H1 (cell line): ENCODE measurements at regions not wholly inside any gene's neighbourhood (a gene's known extent, or its start where the extent isn't known, plus 50 kb on each side); places are given as distances from the start of the nearest gene placed in this dataset.

ENCODE experiments used
- CTCF ChIA-PET: fragments of 300-600 bp; sonication (Branson Sonifier 250); formaldehyde crosslinking; loops from one replicate; lab custom pipeline; 2021; ENCODE audit not compliant: partially characterized antibody; lab: Charles Lee
- POLR2A ChIA-PET: fragments of 300-600 bp; sonication (Branson Sonifier 250); formaldehyde crosslinking; loops from one replicate; lab custom pipeline; 2021; ENCODE audit warnings: inconsistent platforms; ENCODE audit not compliant: partially characterized antibody; lab: Charles Lee
- DNase-seq, 2 experiments: peaks; one replicate each; pipeline versions ENCODE4 v3.0.0 to v3.0.0-alpha.2; 2010 to 2022; ENCODE audit warnings: low spot score in 2 of 2, low read depth in 1 of 2, mixed read lengths in 1 of 2
- FAIRE-seq: peaks from 2 replicates; lab custom pipeline; 2011; peaks lifted over from hg19 to GRCh38; lab: Jason Lieb, UNC
- H2AFZ ChIP-seq: 2 replicates; pipeline ENCODE4 v1.8.1; 2012; ENCODE audit warnings: low read length, inconsistent platforms
- H2AK5ac ChIP-seq: 2 replicates; pipeline ENCODE4 v1.6.1; 2013; ENCODE audit warnings: low read depth, low read length
- H2BK120ac ChIP-seq: replicated peaks from 2 replicates; pipeline ENCODE3; 2013; ENCODE audit warnings: low read depth, low read length, inconsistent platforms
- H2BK12ac ChIP-seq: 2 replicates; pipeline ENCODE4 v1.6.1; 2013; ENCODE audit warnings: low read depth, low read length
- H2BK15ac ChIP-seq: 2 replicates; pipeline ENCODE4 v1.6.1; 2013; ENCODE audit warnings: low read length
- H2BK20ac ChIP-seq: 2 replicates; pipeline ENCODE4 v1.6.1; 2013; ENCODE audit warnings: low read length
- H2BK5ac ChIP-seq: 2 replicates; pipeline ENCODE4 v1.6.1; 2013; ENCODE audit warnings: low read depth, low read length
- H3K14ac ChIP-seq: 2 replicates; pipeline ENCODE4 v1.6.1; 2013; ENCODE audit warnings: inconsistent platforms; ENCODE audit not compliant: insufficient read length
- H3K18ac ChIP-seq: 2 replicates; pipeline ENCODE4 v1.6.1; 2013; ENCODE audit warnings: low read length; ENCODE audit errors: extremely low read depth
- H3K23ac ChIP-seq: 2 replicates; pipeline ENCODE4 v1.6.1; 2013; ENCODE audit warnings: inconsistent platforms; ENCODE audit not compliant: insufficient read length
- H3K23me2 ChIP-seq: 2 replicates; pipeline ENCODE4 v1.6.1; 2013; ENCODE audit warnings: low read depth, low read length
- H3K27ac ChIP-seq: 2 replicates; pipeline ENCODE4 v1.6.1; 2011; ENCODE audit warnings: low read depth, low read length, inconsistent platforms
- H3K27me3 ChIP-seq, 4 experiments: replicated peaks in 1 of 4; 1 replicate in 1 of 4; 2 replicates in 3 of 4; pipeline versions ENCODE4 v1.6.1 to v1.8.1; 2011 to 2013; ENCODE audit warnings: low read length in 3 of 4, mild to moderate bottlenecking in 3 of 4, inconsistent platforms in 2 of 4, mixed read lengths in 2 of 4, moderate library complexity in 1 of 4; ENCODE audit not compliant: control insufficient read depth in 3 of 4, insufficient read depth in 3 of 4; ENCODE audit errors: extremely low read depth in 1 of 4
- H3K36me3 ChIP-seq, 4 experiments: 2 replicates each; pipeline versions ENCODE4 v1.6.1 to v1.8.1; 2011 to 2013; ENCODE audit warnings: mild to moderate bottlenecking in 4 of 4, low read length in 3 of 4, moderate library complexity in 2 of 4, control low read depth in 1 of 4, inconsistent platforms in 1 of 4; ENCODE audit not compliant: insufficient read depth in 4 of 4, control insufficient read depth in 2 of 4
- H3K4ac ChIP-seq: replicated peaks from 2 replicates; pipeline ENCODE3; 2013; ENCODE audit warnings: low read length, low read depth, mixed read lengths, inconsistent platforms; ENCODE audit not compliant: insufficient read length
- H3K4me1 ChIP-seq, 4 experiments: replicated peaks in 1 of 4; 1 replicate in 1 of 4; 2 replicates in 3 of 4; pipeline versions ENCODE4 v1.6.1 to v1.8.1; 2011 to 2013; ENCODE audit warnings: low read length in 3 of 4, inconsistent platforms in 2 of 4, mixed read lengths in 1 of 4; ENCODE audit not compliant: insufficient read depth in 4 of 4, control insufficient read depth in 3 of 4
- H3K4me2 ChIP-seq, 2 experiments: 2 replicates each; pipeline versions ENCODE4 v1.6.1 to v1.8.1; 2011 to 2013; ENCODE audit warnings: low read depth in 2 of 2, low read length in 2 of 2, control low read depth in 1 of 2, inconsistent platforms in 1 of 2, mild to moderate bottlenecking in 1 of 2; ENCODE audit not compliant: insufficient read depth in 1 of 2
- H3K4me3 ChIP-seq, 4 experiments: fragments of 200-600, 300-600 bp in 1 of 4; sonication (generic), shearing (Covaris generic), sonication (Bioruptor Twin) in 1 of 4; 2 replicates each; pipeline versions ENCODE4 v1.5.1 to v1.8.1; 2011 to 2016; ENCODE audit warnings: low read length in 4 of 4, low read depth in 3 of 4, control low read depth in 2 of 4, inconsistent platforms in 2 of 4, mild to moderate bottlenecking in 2 of 4, mixed read lengths in 1 of 4, moderate library complexity in 1 of 4; ENCODE audit not compliant: insufficient read depth in 2 of 4; ENCODE audit errors: extremely low read depth in 1 of 4
- H3K56ac ChIP-seq: replicated peaks from 2 replicates; pipeline ENCODE3; 2013; ENCODE audit warnings: low read depth, mild to moderate bottlenecking, mixed read lengths, low read length, inconsistent platforms; ENCODE audit not compliant: insufficient read length
- H3K79me1 ChIP-seq: 2 replicates; pipeline ENCODE4 v1.6.1; 2013; ENCODE audit warnings: low read depth, low read length, control low read depth
- H3K79me2 ChIP-seq, 2 experiments: 2 replicates each; pipeline versions ENCODE4 v1.6.1 to v1.8.1; 2012 to 2013; ENCODE audit warnings: low read length in 2 of 2, mild to moderate bottlenecking in 2 of 2, inconsistent platforms in 1 of 2; ENCODE audit not compliant: insufficient read depth in 2 of 2, control insufficient read depth in 1 of 2
- H3K9ac ChIP-seq, 4 experiments: replicated peaks in 1 of 4; 1 replicate in 1 of 4; 2 replicates in 3 of 4; pipeline versions ENCODE4 v1.6.1 to v1.8.1; 2011 to 2013; ENCODE audit warnings: low read depth in 3 of 4, low read length in 3 of 4, control low read depth in 2 of 4, mild to moderate bottlenecking in 2 of 4, moderate library complexity in 2 of 4, inconsistent platforms in 1 of 4; ENCODE audit errors: extremely low read depth in 1 of 4
- H3K9me3 ChIP-seq, 2 experiments: 2 replicates each; pipeline versions ENCODE4 v1.6.1 to v1.8.1; 2012 to 2013; ENCODE audit warnings: mild to moderate bottlenecking in 2 of 2, moderate library complexity in 2 of 2, control low read depth in 1 of 2, inconsistent platforms in 1 of 2, low read depth in 1 of 2, low read length in 1 of 2, mixed read lengths in 1 of 2; ENCODE audit not compliant: insufficient read depth in 2 of 2
- H4K20me1 ChIP-seq, 2 experiments: replicated peaks in 1 of 2; 2 replicates each; pipeline versions ENCODE3 to v1.8.1; 2011 to 2013; ENCODE audit warnings: inconsistent platforms in 2 of 2, low read length in 2 of 2, mild to moderate bottlenecking in 1 of 2; ENCODE audit not compliant: insufficient read depth in 2 of 2, control insufficient read depth in 1 of 2
- H4K5ac ChIP-seq: 2 replicates; pipeline ENCODE4 v1.6.1; 2013; ENCODE audit warnings: low read length, low read depth, mixed read lengths, inconsistent platforms; ENCODE audit not compliant: insufficient read length
- H4K8ac ChIP-seq: 2 replicates; pipeline ENCODE4 v1.8.0; 2013; ENCODE audit warnings: mild to moderate bottlenecking, moderate library complexity, low read length, inconsistent platforms; ENCODE audit not compliant: insufficient read depth; ENCODE audit errors: extremely low read depth
- H4K91ac ChIP-seq: replicated peaks from 2 replicates; pipeline ENCODE3; 2013; ENCODE audit warnings: low read length, mixed read lengths, inconsistent platforms; ENCODE audit not compliant: insufficient read length
- ASH2L ChIP-seq: fragments of 200-600, 300-600 bp; sonication (generic); IDR thresholded peaks from one replicate; pipeline ENCODE4 v1.7.1; 2017; ENCODE audit warnings: low read length
- BACH1 ChIP-seq: IDR thresholded peaks from 2 replicates; pipeline ENCODE4 v1.6.1; 2012; ENCODE audit warnings: low read length, improper control_type of control experiment
- BCL11A ChIP-seq, 2 experiments: IDR thresholded peaks; one replicate each; pipeline ENCODE4 v1.6.1; 2011; ENCODE audit warnings: low read depth in 2 of 2, low read length in 2 of 2, mild to moderate bottlenecking in 2 of 2
- BRCA1 ChIP-seq: IDR thresholded peaks from 2 replicates; pipeline ENCODE4 v1.6.1; 2012; ENCODE audit warnings: low read depth, low read length, improper control_type of control experiment
- CBX8 ChIP-seq: fragments of 300-800, 300-1000 bp; sonication (generic); IDR thresholded peaks from 2 replicates; pipeline ENCODE4 v1.7.1; 2016; ENCODE audit warnings: low read depth, low read length, borderline replicate concordance
- CEBPB ChIP-seq: IDR thresholded peaks from 2 replicates; pipeline ENCODE4 v1.6.1; 2012; ENCODE audit warnings: low read depth, low read length
- CREB1 ChIP-seq: IDR thresholded peaks from 2 replicates; pipeline ENCODE4 v1.6.1; 2012; ENCODE audit warnings: inconsistent platforms
- EP300 ChIP-seq, 2 experiments: IDR thresholded peaks; 1 replicate in 1 of 2; 2 replicates in 1 of 2; pipeline ENCODE4 v1.6.1; 2011 to 2012; ENCODE audit warnings: low read depth in 2 of 2, low read length in 2 of 2, mild to moderate bottlenecking in 2 of 2, borderline replicate concordance in 1 of 2, inconsistent platforms in 1 of 2, moderate library complexity in 1 of 2
- GABPA ChIP-seq: IDR thresholded peaks from 2 replicates; pipeline ENCODE4 v1.6.1; 2011; ENCODE audit warnings: mild to moderate bottlenecking, low read length, moderate library complexity, borderline replicate concordance; ENCODE audit not compliant: insufficient read depth
- HDAC6 ChIP-seq: IDR thresholded peaks from one replicate; pipeline ENCODE4 v1.7.1; 2012; ENCODE audit warnings: low read depth, mild to moderate bottlenecking, inconsistent platforms, low read length, moderate library complexity
- KDM4A ChIP-seq: IDR thresholded peaks from one replicate; pipeline ENCODE4 v1.7.1; 2012; ENCODE audit warnings: low read depth, mild to moderate bottlenecking, moderate library complexity, low read length, inconsistent platforms; ENCODE audit not compliant: severe bottlenecking
- NANOG ChIP-seq: IDR thresholded peaks from 2 replicates; pipeline ENCODE4 v1.6.1; 2011; ENCODE audit warnings: low read length, low read depth, mild to moderate bottlenecking, inconsistent platforms; ENCODE audit not compliant: insufficient read depth, poor library complexity, severe bottlenecking
- SIRT6 ChIP-seq: IDR thresholded peaks from one replicate; pipeline ENCODE4 v1.7.1; 2012; ENCODE audit warnings: low read length, inconsistent platforms
- YY1 ChIP-seq: IDR thresholded peaks from 2 replicates; pipeline ENCODE4 v1.6.1; 2011; ENCODE audit warnings: low read depth, mild to moderate bottlenecking, low read length
- WGBS, 2 experiments: shearing (Covaris generic) in 1 of 2; methylation state at CpG; one replicate each; pipeline versions ENCODE4 v1.1.6 to v1.1.7; 2013 to 2015; ENCODE audit warnings: low lambda C conversion rate in 2 of 2, mixed read lengths in 2 of 2, inconsistent platforms in 1 of 2, low coverage in 1 of 2, missing lambda C conversion rate in 1 of 2; ENCODE audit not compliant: insufficient replicate concordance in 2 of 2, insufficient coverage in 1 of 2, insufficient read length in 1 of 2; ENCODE audit errors: extremely low coverage in 1 of 2, missing lambda C conversion rate in 1 of 2; 5-methylcytosine and 5-hydroxymethylcytosine counted together

DNA sequence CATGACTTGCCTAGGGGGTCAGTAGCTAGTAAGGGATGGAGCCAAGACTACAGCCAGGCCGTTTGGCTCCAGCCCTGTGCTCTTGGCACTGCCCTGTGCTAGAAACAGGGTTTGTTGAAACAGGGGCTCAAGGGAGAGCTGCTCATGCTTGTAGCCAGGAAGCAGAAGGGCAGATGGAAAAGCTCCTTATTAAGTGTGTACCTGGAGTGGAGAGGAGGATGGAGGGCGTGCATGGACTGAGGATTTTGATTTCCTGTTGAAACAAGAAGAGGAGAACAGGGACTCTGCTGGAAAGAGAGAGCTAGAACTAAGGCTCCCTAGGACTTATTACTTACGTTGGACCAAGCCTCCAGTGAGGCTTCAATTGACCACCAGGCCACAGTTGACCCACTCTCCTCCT, 363.0 kb downstream of the MID1IP1 start:
- H2BK120ac ChIP-seq: no peak overlapping the region
- no peak overlapping the region for H2BK12ac ChIP-seq
- H3K56ac ChIP-seq: no peak overlapping the region
- H4K91ac ChIP-seq: no peak overlapping the region
- H3K9me3 ChIP-seq: no peaks in the 10 kb centered on the region
- no peaks in the 10 kb centered on the region for H3K79me1 ChIP-seq
- H3K4ac ChIP-seq: no peak overlapping the region
- no peaks in the 10 kb centered on the region for H3K36me3 ChIP-seq
- ChIA-PET POLR2A (interaction anchor here (0.6 kb wide), 1 partner anchor 354 kb away, joined by 3 read pairs; no protein-coding TSS in a partner anchor), CTCF (interaction anchor here (0.7 to 1.4 kb wide), 5 partner anchors 12 to 893 kb away, joined by 3 to 6 read pairs (median 3); no protein-coding TSS in a partner anchor)
- no peak overlapping the region for H2BK15ac ChIP-seq
- H3K27me3 ChIP-seq: peaks cover 0 to 17% (median 3%) of the 10 kb centered on the region in 4 experiments; a peak in 4 of 7 replicates
- no peak for FAIRE-seq
- no peak overlapping the region for H3K27ac ChIP-seq
- H3K9ac ChIP-seq: no peak overlapping the region
- H3K79me2 ChIP-seq: no peaks in the 10 kb centered on the region
- no peak overlapping the region for H3K14ac ChIP-seq
- TF ChIP-seq ASH2L (no peak), GABPA (no peak), CEBPB (no peak), CREB1 (no peak), NANOG (no peak), KDM4A (no peak), YY1 (no peak), BACH1 (no peak), EP300 (IDR thresholded peaks at IDR 0.05; ENCODE audit: borderline replicate concordance in 1 of 2, low read depth in 2 of 2, low read length in 2 of 2) (no peak), HDAC6 (no peak), CBX8 (no peak), SIRT6 (no peak), BCL11A (IDR thresholded peaks at IDR 0.05; ENCODE audit: low read depth in 2 of 2, low read length in 2 of 2) (no peak), BRCA1 (no peak)
- WGBS, 2 experiments: 91% methylated on average over 1 of the region's 3 CpGs; no CpG with 5 or more reads in 1 of the 2 experiments
- H2AK5ac ChIP-seq: no peak overlapping the region
- DNase-seq: no peak
- H2BK20ac ChIP-seq: no peak overlapping the region
- peaks cover 5% of the 10 kb centered on the region; the same call in 1 of the 2 replicates for H3K23me2 ChIP-seq
- H2BK5ac ChIP-seq: no peak overlapping the region
- H4K8ac ChIP-seq: no peak overlapping the region
- no peaks in the 10 kb centered on the region for H3K4me1 ChIP-seq
- H2AFZ ChIP-seq: no peak overlapping the region
- no peak overlapping the region for H3K23ac ChIP-seq
- no peak overlapping the region for H4K5ac ChIP-seq
- H3K18ac ChIP-seq: no peak overlapping the region
- H3K4me2 ChIP-seq: no peak overlapping the region
- H4K20me1 ChIP-seq: no peaks in the 10 kb centered on the region
- no peak overlapping the region for H3K4me3 ChIP-seq
